ENCODE measurements at regions not wholly inside any gene's neighbourhood (a gene's known extent, or its start where the extent isn't known, plus 50 kb on each side); places are given as distances from the start of the nearest gene placed in this dataset.

- Mint-ChIP-seq H3K4me3 (ENCODE audit: unreplicated experiment) (no peak overlapping the region), H3K27me3 (ENCODE audit: unreplicated experiment) (peaks cover 8% of the 10 kb centered on the region), H3K9me3 (ENCODE audit: unreplicated experiment) (no peaks in the 10 kb centered on the region), H3K4me1 (ENCODE audit: unreplicated experiment) (no peaks in the 10 kb centered on the region), H3K27ac (ENCODE audit: unreplicated experiment) (no peak overlapping the region), H3K36me3 (ENCODE audit: unreplicated experiment) (no peaks in the 10 kb centered on the region)
- no peak for TF ChIP-seq CTCF (IDR thresholded peaks at IDR 0.05)
- no peak for DNase-seq (ENCODE audit: extremely low spot score, unreplicated experiment)
Observed at GRCh38 chr4:184879271-184879670, 53.5 kb upstream of the ACSL1 start.

- DNase-seq (ENCODE audit: extremely low spot score, unreplicated experiment) = no peak
- TF ChIP-seq CTCF (IDR thresholded peaks at IDR 0.05) = no peak
- Mint-ChIP-seq H3K9me3 (ENCODE audit: unreplicated experiment) (no peaks in the 10 kb centered on the region), H3K4me1 (ENCODE audit: unreplicated experiment) (no peaks in the 10 kb centered on the region), H3K27ac (ENCODE audit: unreplicated experiment) (no peak overlapping the region), H3K27me3 (ENCODE audit: unreplicated experiment) (peaks cover 3% of the 10 kb centered on the region), H3K4me3 (ENCODE audit: unreplicated experiment) (no peak overlapping the region), H3K36me3 (ENCODE audit: unreplicated experiment) (no peaks in the 10 kb centered on the region)
Observed at GRCh38 chr4:184882276-184882675, 56.5 kb upstream of the ACSL1 start.

- no peak for DNase-seq (ENCODE audit: extremely low spot score, unreplicated experiment)
- H3K4me3 Mint-ChIP-seq (ENCODE audit: unreplicated experiment) = no peak overlapping the region
- H3K4me1 Mint-ChIP-seq (ENCODE audit: unreplicated experiment) = no peaks in the 10 kb centered on the region
- no peak for TF ChIP-seq CTCF (IDR thresholded peaks at IDR 0.05)
- H3K27me3 Mint-ChIP-seq (ENCODE audit: unreplicated experiment) = peaks cover 3% of the 10 kb centered on the region
- H3K27ac Mint-ChIP-seq (ENCODE audit: unreplicated experiment) = no peak overlapping the region
- no peaks in the 10 kb centered on the region for H3K9me3 Mint-ChIP-seq (ENCODE audit: unreplicated experiment)
- no peaks in the 10 kb centered on the region for H3K36me3 Mint-ChIP-seq (ENCODE audit: unreplicated experiment)
Observed at GRCh38 chr4:184883024-184883423, 57.3 kb upstream of the ACSL1 start.

- no peak for DNase-seq (ENCODE audit: extremely low spot score, unreplicated experiment)
- Mint-ChIP-seq H3K9me3 (ENCODE audit: unreplicated experiment) (no peaks in the 10 kb centered on the region), H3K4me1 (ENCODE audit: unreplicated experiment) (no peaks in the 10 kb centered on the region), H3K4me3 (ENCODE audit: unreplicated experiment) (no peak overlapping the region), H3K36me3 (ENCODE audit: unreplicated experiment) (no peaks in the 10 kb centered on the region), H3K27ac (ENCODE audit: unreplicated experiment) (no peak overlapping the region), H3K27me3 (ENCODE audit: unreplicated experiment) (no peaks in the 10 kb centered on the region)
- no peak for TF ChIP-seq CTCF (IDR thresholded peaks at IDR 0.05)
Observed at GRCh38 chr4:184884883-184885282, 59.1 kb upstream of the ACSL1 start.

GRCh38 chr4:184885602-184886001 is 59.8 kb upstream of the ACSL1 start:
- no peaks in the 10 kb centered on the region for H3K4me1 Mint-ChIP-seq (ENCODE audit: unreplicated experiment)
- H3K36me3 Mint-ChIP-seq (ENCODE audit: unreplicated experiment) = no peaks in the 10 kb centered on the region
- no peak overlapping the region for H3K27ac Mint-ChIP-seq (ENCODE audit: unreplicated experiment)
- no peak for TF ChIP-seq CTCF (IDR thresholded peaks at IDR 0.05)
- peaks cover 3% of the 10 kb centered on the region for H3K27me3 Mint-ChIP-seq (ENCODE audit: unreplicated experiment)
- no peak overlapping the region for H3K4me3 Mint-ChIP-seq (ENCODE audit: unreplicated experiment)
- no peak for DNase-seq (ENCODE audit: extremely low spot score, unreplicated experiment)
- no peaks in the 10 kb centered on the region for H3K9me3 Mint-ChIP-seq (ENCODE audit: unreplicated experiment)

Measured in osteocyte (in vitro differentiated cells).